DOHH2 (cell line): ENCODE measurements at regions not wholly inside any gene's neighbourhood (a gene's known extent, or its start where the extent isn't known, plus 50 kb on each side); places are given as distances from the start of the nearest gene placed in this dataset.

Experiments used
- H3F3A ChIP-seq: fragments of 200-600 bp; sonication (generic), shearing (Covaris generic); 2 replicates; pipeline ENCODE4 v1.6.0; 2016; ENCODE audit warnings: antibody characterized with exemption, mild to moderate bottlenecking; ENCODE audit not compliant: control insufficient read depth, insufficient read depth
- H3K27ac ChIP-seq: fragments of 200-600 bp; sonication (generic); 2 replicates; pipeline ENCODE4 v1.5.1; 2014; ENCODE audit warnings: low read depth, mild to moderate bottlenecking, low read length, moderate library complexity
- H3K27me3 ChIP-seq: fragments of 200-600 bp; sonication (generic); 2 replicates; pipeline ENCODE4 v1.6.1; 2014; ENCODE audit warnings: mild to moderate bottlenecking, low read length, mixed read lengths; ENCODE audit not compliant: control insufficient read depth
- H3K36me3 ChIP-seq: fragments of 200-600 bp; sonication (generic); 2 replicates; pipeline ENCODE4 v1.6.1; 2014; ENCODE audit warnings: mild to moderate bottlenecking, low read length, moderate library complexity, mixed read lengths; ENCODE audit not compliant: control insufficient read depth
- H3K4me1 ChIP-seq: fragments of 200-600 bp; sonication (generic); 2 replicates; pipeline ENCODE4 v1.6.1; 2014; ENCODE audit warnings: mild to moderate bottlenecking, low read length, mixed read lengths; ENCODE audit not compliant: control insufficient read depth
- H3K4me2 ChIP-seq: fragments of 200-600 bp; sonication (generic); 2 replicates; pipeline ENCODE4 v1.6.0; 2014; ENCODE audit warnings: mild to moderate bottlenecking, low read length, moderate library complexity
- H3K4me3 ChIP-seq: fragments of 200-600 bp; sonication (generic); 2 replicates; pipeline ENCODE4 v1.5.1; 2014; ENCODE audit warnings: mild to moderate bottlenecking, low read length, mixed read lengths
- H3K79me2 ChIP-seq: fragments of 200-600 bp; sonication (generic); 2 replicates; pipeline ENCODE4 v1.6.1; 2014; ENCODE audit warnings: mild to moderate bottlenecking, low read length, mixed read lengths; ENCODE audit not compliant: control insufficient read depth
- H3K9me2 ChIP-seq: fragments of 200-600 bp; sonication (generic); replicated peaks from 2 replicates; pipeline ENCODE4 v1.6.1; 2014; ENCODE audit warnings: mild to moderate bottlenecking, low read length, mixed read lengths; ENCODE audit not compliant: control insufficient read depth
- H3K9me3 ChIP-seq: fragments of 200-600 bp; sonication (generic); 2 replicates; pipeline ENCODE4 v1.6.1; 2014; ENCODE audit warnings: antibody characterized with exemption, low read length, mixed read lengths; ENCODE audit not compliant: control insufficient read depth, insufficient read depth
- H4K20me1 ChIP-seq: fragments of 200-600 bp; sonication (generic); 2 replicates; pipeline ENCODE4 v1.6.0; 2014; ENCODE audit warnings: low read depth, mild to moderate bottlenecking, antibody characterized with exemption, low read length, moderate library complexity; ENCODE audit not compliant: control insufficient read depth, insufficient read depth
- CTCF ChIP-seq: fragments of 200-600 bp; sonication (generic); IDR thresholded peaks from one replicate; pipeline ENCODE4 v1.5.1; 2014; ENCODE audit warnings: antibody characterized with exemption, mild to moderate bottlenecking, low read depth, low read length; ENCODE audit not compliant: poor library complexity, severe bottlenecking
- EZH2phosphoT487 ChIP-seq: fragments of 200-600 bp; sonication (generic); IDR thresholded peaks from 2 replicates; pipeline ENCODE4 v1.6.1; 2017; ENCODE audit warnings: borderline replicate concordance, mild to moderate bottlenecking, antibody characterized with exemption, low read length, moderate library complexity, mixed read lengths

- no peaks in the 10 kb centered on the region for H3F3A ChIP-seq
- H3K4me1 ChIP-seq: no peaks in the 10 kb centered on the region
- no peaks in the 10 kb centered on the region for H3K36me3 ChIP-seq
- no peak overlapping the region for H3K4me2 ChIP-seq
- no peaks in the 10 kb centered on the region for H3K79me2 ChIP-seq
- no peaks in the 10 kb centered on the region for H3K9me3 ChIP-seq
- TF ChIP-seq EZH2phosphoT487 (no peak), CTCF (no peak)
- H3K27me3 ChIP-seq: no peaks in the 10 kb centered on the region
- H3K4me3 ChIP-seq: no peak overlapping the region
- no peak overlapping the region for H3K27ac ChIP-seq
- no peaks in the 10 kb centered on the region for H3K9me2 ChIP-seq
- H4K20me1 ChIP-seq: no peaks in the 10 kb centered on the region
Measured at GRCh38 chr6:48553467-48554189, 442.6 kb upstream of the PTCHD4 start.

- no peaks in the 10 kb centered on the region for H3F3A ChIP-seq
- no peak overlapping the region for H3K27ac ChIP-seq
- no peak overlapping the region for H3K4me2 ChIP-seq
- no peaks in the 10 kb centered on the region for H3K79me2 ChIP-seq
- no peaks in the 10 kb centered on the region for H4K20me1 ChIP-seq
- no peaks in the 10 kb centered on the region for H3K4me1 ChIP-seq
- H3K4me3 ChIP-seq: no peak overlapping the region
- no peaks in the 10 kb centered on the region for H3K27me3 ChIP-seq
- H3K36me3 ChIP-seq: no peaks in the 10 kb centered on the region
- no peaks in the 10 kb centered on the region for H3K9me2 ChIP-seq
- TF ChIP-seq EZH2phosphoT487: no peak
- H3K9me3 ChIP-seq: no peaks in the 10 kb centered on the region
Measured at GRCh38 chr6:48552905-48553304, 441.9 kb upstream of the PTCHD4 start.

- H3K9me2 ChIP-seq: no peaks in the 10 kb centered on the region
- no peak overlapping the region for H3K4me2 ChIP-seq
- H4K20me1 ChIP-seq: no peaks in the 10 kb centered on the region
- no peak overlapping the region for H3K4me3 ChIP-seq
- no peaks in the 10 kb centered on the region for H3K79me2 ChIP-seq
- H3F3A ChIP-seq: no peaks in the 10 kb centered on the region
- no peaks in the 10 kb centered on the region for H3K27me3 ChIP-seq
- no peak overlapping the region for H3K27ac ChIP-seq
- TF ChIP-seq EZH2phosphoT487 (no peak), CTCF (no peak)
- H3K4me1 ChIP-seq: no peaks in the 10 kb centered on the region
- no peaks in the 10 kb centered on the region for H3K36me3 ChIP-seq
- no peaks in the 10 kb centered on the region for H3K9me3 ChIP-seq
Measured at GRCh38 chr6:48550603-48551002, 439.6 kb upstream of the PTCHD4 start.

- no peak for TF ChIP-seq CTCF
- TF ChIP-seq EZH2phosphoT487: no peak
Measured at GRCh38 chr6:48542191-48542590, 431.2 kb upstream of the PTCHD4 start.

More at GRCh38 chr6:48542191-48542590, 431.2 kb upstream of the PTCHD4 start:
- Histone ChIP-seq H3F3A (no peaks in the 10 kb centered on the region), H3K4me3 (no peak overlapping the region), H3K36me3 (no peaks in the 10 kb centered on the region), H3K27ac (no peak overlapping the region), H3K4me2 (no peak overlapping the region), H4K20me1 (no peaks in the 10 kb centered on the region), H3K79me2 (no peaks in the 10 kb centered on the region), H3K27me3 (no peaks in the 10 kb centered on the region), H3K9me2 (no peaks in the 10 kb centered on the region), H3K9me3 (no peaks in the 10 kb centered on the region), H3K4me1 (no peaks in the 10 kb centered on the region)
